Muscle layer of duodenum (tissue), 2 donors: ENCODE measurements at regions not wholly inside any gene's neighbourhood (a gene's known extent, or its start where the extent isn't known, plus 50 kb on each side); places are given as distances from the start of the nearest gene placed in this dataset.
"Not testable (repeated sequence)": the region's sequence is repeated elsewhere in the genome, so short reads cannot be mapped to it uniquely, and the experiment has no call there.

Experiments
- H3K27ac ChIP-seq: one replicate; pipeline ENCODE4 v1.7.0; 2013; ENCODE audit warnings: mild to moderate bottlenecking, low read length
- H3K27me3 ChIP-seq: one replicate; pipeline ENCODE4 v1.7.0; 2013; ENCODE audit warnings: low read depth, mild to moderate bottlenecking, control low read depth, low read length
- H3K36me3 ChIP-seq, 2 donors: one replicate each; pipeline ENCODE4 v1.7.0; 2013; ENCODE audit warnings: low read length in 2 of 2, control low read depth in 1 of 2, mild to moderate bottlenecking in 1 of 2; ENCODE audit not compliant: insufficient read depth in 2 of 2, control insufficient read depth in 1 of 2
- H3K4me1 ChIP-seq, 2 donors: one replicate each; pipeline ENCODE4 v1.7.0; 2013; ENCODE audit warnings: low read length in 2 of 2, mild to moderate bottlenecking in 2 of 2, control low read depth in 1 of 2, moderate library complexity in 1 of 2; ENCODE audit not compliant: insufficient read depth in 2 of 2, control insufficient read depth in 1 of 2
- H3K4me3 ChIP-seq, 2 donors: one replicate each; pipeline ENCODE4 v1.7.0; 2013; ENCODE audit warnings: low read length in 2 of 2, low read depth in 1 of 2, mild to moderate bottlenecking in 1 of 2
- H3K9me3 ChIP-seq, 2 donors: one replicate each; pipeline ENCODE4 v1.7.0; 2013; ENCODE audit warnings: low read length in 2 of 2, control low read depth in 1 of 2, mild to moderate bottlenecking in 1 of 2; ENCODE audit not compliant: control insufficient read depth in 1 of 2
- donor health status: healthy.

DNA sequence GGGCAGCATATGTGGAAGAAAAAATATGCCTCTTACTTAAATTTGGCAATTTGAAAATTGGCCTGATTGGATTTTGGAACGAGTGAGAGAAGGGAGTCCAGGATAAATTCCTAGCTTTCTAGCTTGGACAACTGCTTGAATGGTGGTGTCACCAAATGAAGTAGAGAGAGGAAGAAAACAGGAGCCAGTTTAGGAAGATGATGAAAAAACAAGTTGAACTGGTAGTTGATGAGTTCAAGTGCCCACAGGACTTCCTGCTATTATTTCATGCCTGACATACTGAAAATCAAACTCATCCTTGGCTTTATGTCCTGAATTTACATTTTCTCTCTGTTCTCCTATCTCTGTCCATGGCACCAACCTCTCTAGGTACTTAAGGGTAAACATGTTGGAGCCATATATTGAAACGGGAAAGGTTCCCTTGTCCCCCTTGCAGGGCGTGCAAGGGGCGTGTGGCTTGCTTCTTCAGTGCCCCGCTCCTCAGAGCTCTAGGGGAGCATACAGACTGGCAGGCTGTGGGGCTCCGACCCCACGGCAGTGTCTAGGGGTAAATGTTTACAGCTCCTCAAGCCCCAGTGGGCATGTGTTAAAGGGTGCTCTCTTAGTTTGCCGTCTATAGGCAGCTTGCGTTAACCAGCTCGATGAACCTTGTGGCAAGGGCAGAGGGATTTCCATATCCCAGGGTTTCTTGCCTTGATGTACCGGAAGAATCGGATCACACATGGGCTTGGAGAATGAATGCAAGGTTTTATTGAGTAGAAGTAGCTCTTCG is 250.7 kb upstream of the PGRMC2 start:
- Histone ChIP-seq H3K9me3 (no peaks in the 10 kb centered on the region), H3K27ac (no peak overlapping the region), H3K36me3 (no peaks in the 10 kb centered on the region), H3K4me1 (no peaks in the 10 kb centered on the region), H3K27me3 (no peaks in the 10 kb centered on the region), H3K4me3 (no peak overlapping the region)

DNA sequence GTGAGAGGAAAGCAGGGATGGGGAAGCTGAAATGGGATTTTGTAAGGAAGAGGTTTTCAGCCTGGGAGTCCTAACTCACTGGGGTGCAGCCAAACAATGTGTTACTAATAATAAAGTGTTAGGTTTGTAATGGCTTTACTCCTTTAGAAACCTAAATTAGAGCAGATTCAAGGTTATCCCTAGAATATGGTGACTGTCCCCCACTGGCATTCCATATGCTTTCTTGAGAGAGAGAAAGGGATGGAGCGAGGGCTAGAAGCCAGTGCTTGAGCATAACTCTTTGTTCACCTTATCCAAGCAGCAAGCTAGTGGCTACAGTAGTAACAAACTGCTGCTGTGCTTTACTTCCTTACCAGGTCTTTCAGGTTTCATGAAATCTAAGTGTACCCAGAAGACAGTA is 249.1 kb upstream of the PGRMC2 start:
- Histone ChIP-seq H3K4me3 (no peak overlapping the region), H3K27ac (no peak overlapping the region), H3K9me3 (no peaks in the 10 kb centered on the region), H3K36me3 (no peaks in the 10 kb centered on the region), H3K4me1 (no peaks in the 10 kb centered on the region), H3K27me3 (no peaks in the 10 kb centered on the region)

DNA sequence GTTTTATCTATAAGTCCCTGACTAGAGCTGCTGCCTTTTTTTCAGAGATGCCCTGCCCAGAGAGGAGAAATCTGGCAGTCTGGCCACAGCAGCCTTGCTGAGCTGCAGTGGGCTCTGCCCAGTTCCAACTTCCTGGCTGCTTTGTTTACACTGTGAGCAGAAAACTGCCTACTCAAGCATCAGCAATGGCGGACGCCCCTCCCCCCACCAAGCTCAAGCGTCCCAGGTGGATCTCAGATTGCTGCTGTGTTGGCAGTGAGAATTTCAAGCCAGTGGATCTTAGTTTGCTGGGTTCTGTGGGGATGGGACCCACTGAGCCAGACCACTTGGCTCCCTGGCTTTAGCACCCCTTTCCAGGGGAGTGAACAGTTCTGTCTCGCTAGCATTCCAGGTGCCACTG is 247.9 kb upstream of the PGRMC2 start:
- not testable (repeated sequence) for H3K27me3 ChIP-seq, H3K36me3 ChIP-seq, H3K4me3 ChIP-seq, H3K4me1 ChIP-seq, H3K9me3 ChIP-seq, H3K27ac ChIP-seq

GRCh38 chr4:128528793-128529553 is 241.4 kb upstream of the PGRMC2 start:
- Histone ChIP-seq H3K4me1 (peaks cover 0 to 6% of the 10 kb centered on the region in 2 donors), H3K4me3 (no peak overlapping the region), H3K27ac (peak overlapping the region; percentile 26), H3K36me3 (no peaks in the 10 kb centered on the region), H3K27me3 (no peaks in the 10 kb centered on the region), H3K9me3 (no peaks in the 10 kb centered on the region)

DNA sequence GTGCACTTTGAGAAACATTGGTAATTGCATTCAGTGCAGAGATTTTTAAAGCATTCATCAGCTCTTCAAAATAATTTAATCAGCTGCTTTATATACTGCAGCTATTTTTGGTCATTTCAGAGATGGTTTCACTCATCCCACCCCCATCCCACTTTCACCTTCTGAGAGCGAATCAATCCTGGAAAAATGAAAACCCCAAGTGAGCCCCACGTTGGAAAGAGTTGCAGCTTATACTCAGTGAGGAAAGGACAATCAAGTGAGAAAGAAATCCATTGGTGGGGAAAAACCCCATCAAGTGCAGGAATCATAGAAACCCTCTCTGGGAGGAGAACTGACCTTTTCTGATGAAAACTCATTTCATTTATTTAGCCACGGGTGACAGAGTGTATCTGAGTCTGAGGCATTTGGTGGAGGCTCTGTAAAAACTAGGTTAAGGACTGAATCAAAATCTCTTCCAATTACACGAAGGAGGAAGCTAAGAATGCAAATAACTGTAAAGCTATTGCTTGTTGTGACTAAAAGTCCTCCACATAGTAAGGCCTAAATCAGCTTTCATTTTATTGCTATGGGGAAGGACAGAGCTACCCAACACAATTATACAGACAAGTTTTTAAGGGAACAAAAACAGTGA is 240.4 kb upstream of the PGRMC2 start:
- peak overlapping the region; percentile 26 for H3K27ac ChIP-seq
- H3K4me3 ChIP-seq: no peak overlapping the region
- H3K36me3 ChIP-seq: no peaks in the 10 kb centered on the region
- no peaks in the 10 kb centered on the region for H3K27me3 ChIP-seq
- H3K9me3 ChIP-seq: no peaks in the 10 kb centered on the region
- H3K4me1 ChIP-seq: peaks cover 0 to 6% of the 10 kb centered on the region in 2 donors

GRCh38 chr4:128527351-128527750 is 239.7 kb upstream of the PGRMC2 start:
- H3K36me3 ChIP-seq: no peaks in the 10 kb centered on the region
- H3K27me3 ChIP-seq: no peaks in the 10 kb centered on the region
- no peak overlapping the region for H3K27ac ChIP-seq
- H3K9me3 ChIP-seq: no peaks in the 10 kb centered on the region
- H3K4me1 ChIP-seq: peaks cover 0 to 6% of the 10 kb centered on the region in 2 donors
- H3K4me3 ChIP-seq: no peak overlapping the region

DNA sequence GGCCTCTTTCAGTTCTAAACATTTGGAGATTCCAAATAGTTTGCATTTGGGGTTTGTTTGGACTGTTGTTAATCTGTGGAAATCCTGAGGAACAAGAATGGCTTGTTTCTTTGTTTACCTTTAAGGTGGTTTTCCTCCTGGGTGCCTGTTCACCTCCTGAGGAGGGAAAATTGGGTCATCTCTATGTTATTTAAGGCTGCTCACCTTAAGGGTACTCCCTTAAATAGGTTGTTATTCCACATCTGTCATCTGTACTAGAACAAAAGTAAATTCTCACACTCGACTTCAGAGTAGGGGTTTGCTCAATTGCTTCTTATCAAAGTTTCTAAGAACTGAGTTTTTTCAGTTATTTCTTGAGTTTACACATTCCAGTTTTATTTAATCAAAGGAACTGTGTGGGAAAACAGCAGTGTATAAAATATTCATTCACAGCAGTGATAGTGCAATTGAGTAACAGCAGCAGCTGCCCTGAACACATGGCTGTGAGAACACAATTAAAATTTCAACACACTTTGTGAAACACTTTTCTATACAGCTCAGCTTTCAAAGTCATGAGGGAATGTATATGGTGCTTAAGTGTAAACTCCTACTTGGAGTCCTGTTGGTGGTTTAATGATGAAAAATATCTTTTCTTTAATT is 238.5 kb upstream of the PGRMC2 start:
- Histone ChIP-seq H3K27me3 (no peaks in the 10 kb centered on the region), H3K36me3 (no peaks in the 10 kb centered on the region), H3K4me1 (peaks cover 0 to 6% of the 10 kb centered on the region in 2 donors), H3K27ac (peak overlapping the region; percentile 17), H3K4me3 (no peak overlapping the region), H3K9me3 (no peaks in the 10 kb centered on the region)

GRCh38 chr4:128525387-128525786 is 237.8 kb upstream of the PGRMC2 start:
- peak overlapping the region; percentile 17 for H3K27ac ChIP-seq
- peaks cover 0 to 6% of the 10 kb centered on the region in 2 donors for H3K4me1 ChIP-seq
- no peaks in the 10 kb centered on the region for H3K27me3 ChIP-seq
- no peaks in the 10 kb centered on the region for H3K36me3 ChIP-seq
- H3K9me3 ChIP-seq: no peaks in the 10 kb centered on the region
- no peak overlapping the region for H3K4me3 ChIP-seq

GRCh38 chr4:128524311-128524710 is 236.7 kb upstream of the PGRMC2 start:
- no peak overlapping the region for H3K27ac ChIP-seq
- no peaks in the 10 kb centered on the region for H3K36me3 ChIP-seq
- H3K4me1 ChIP-seq: peaks cover 0 to 6% of the 10 kb centered on the region in 2 donors
- no peak overlapping the region for H3K4me3 ChIP-seq
- H3K27me3 ChIP-seq: no peaks in the 10 kb centered on the region
- H3K9me3 ChIP-seq: no peaks in the 10 kb centered on the region

DNA sequence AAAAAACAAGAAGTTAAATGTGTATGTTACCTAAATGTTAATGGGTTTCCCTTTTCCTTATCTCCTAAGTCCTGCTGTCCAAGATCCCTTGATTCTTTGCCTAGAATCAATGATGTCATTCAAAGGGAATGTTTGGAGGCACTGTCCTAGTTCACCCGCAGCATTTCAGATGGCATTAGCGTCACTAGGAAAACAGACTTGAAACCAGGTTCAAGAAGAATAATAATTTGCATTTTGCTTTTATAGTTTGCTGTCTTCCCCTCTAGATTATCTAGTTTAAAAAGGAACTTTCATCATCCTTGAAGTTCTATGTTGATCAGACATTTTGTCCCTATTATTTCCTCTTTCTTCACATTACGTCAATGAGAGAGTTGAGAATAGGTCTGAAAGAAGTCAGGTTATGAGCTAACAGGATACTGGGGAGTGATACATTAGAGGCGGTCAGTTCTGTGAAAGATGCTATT is 234.1 kb upstream of the PGRMC2 start:
- Histone ChIP-seq H3K4me1 (peaks cover 0 to 14% of the 10 kb centered on the region in 2 donors), H3K27me3 (no peaks in the 10 kb centered on the region), H3K9me3 (no peaks in the 10 kb centered on the region), H3K36me3 (no peaks in the 10 kb centered on the region), H3K27ac (no peak overlapping the region), H3K4me3 (no peak overlapping the region)

DNA sequence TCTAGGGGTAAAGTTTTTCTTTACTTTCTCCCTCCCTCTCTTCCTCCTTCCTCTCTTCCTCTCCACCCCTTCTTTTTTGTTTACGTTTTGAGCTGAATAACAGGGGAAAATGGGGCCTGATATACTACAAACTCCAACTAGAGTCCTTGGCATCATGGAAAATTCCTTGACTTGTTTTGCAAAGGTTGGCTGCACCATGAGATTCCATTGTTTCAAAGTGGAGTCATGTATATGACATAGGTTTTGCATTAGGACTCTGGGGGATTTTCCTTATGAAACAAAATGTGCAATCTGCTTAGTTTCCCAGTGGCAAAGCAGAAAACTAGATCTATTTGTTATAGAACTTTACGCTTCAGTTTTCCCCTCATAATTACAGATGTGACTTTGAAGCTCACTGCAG is 233.5 kb upstream of the PGRMC2 start:
- H3K27me3 ChIP-seq: no peaks in the 10 kb centered on the region
- no peaks in the 10 kb centered on the region for H3K9me3 ChIP-seq
- no peak overlapping the region for H3K4me3 ChIP-seq
- H3K36me3 ChIP-seq: no peaks in the 10 kb centered on the region
- peaks cover 0 to 14% of the 10 kb centered on the region in 2 donors for H3K4me1 ChIP-seq
- no peak overlapping the region for H3K27ac ChIP-seq
